Loucy (cell line): ENCODE measurements at regions not wholly inside any gene's neighbourhood (a gene's known extent, or its start where the extent isn't known, plus 50 kb on each side); places are given as distances from the start of the nearest gene placed in this dataset.

ENCODE experiments used
- H2AFZ ChIP-seq: fragments of 200-600 bp; sonication (generic); 2 replicates; pipeline ENCODE4 v1.6.0; 2016; ENCODE audit warnings: antibody characterized with exemption, mild to moderate bottlenecking, low read length, moderate library complexity
- H3F3A ChIP-seq: fragments of 200-600 bp; 2 replicates; pipeline ENCODE4 v1.6.0; 2016; ENCODE audit warnings: antibody characterized with exemption, low read depth, mild to moderate bottlenecking
- H3K27me3 ChIP-seq: fragments of 200-600 bp; sonication (generic); 2 replicates; pipeline ENCODE4 v1.6.1; 2014; ENCODE audit warnings: low read length, mild to moderate bottlenecking; ENCODE audit not compliant: insufficient read depth, poor library complexity, severe bottlenecking
- H3K36me3 ChIP-seq: fragments of 200-600 bp; sonication (generic); 2 replicates; pipeline ENCODE4 v1.6.1; 2016; ENCODE audit warnings: low read length; ENCODE audit not compliant: insufficient read depth
- H3K4me1 ChIP-seq: fragments of 200-600 bp; sonication (generic); 2 replicates; pipeline ENCODE4 v1.5.1; 2014; ENCODE audit warnings: low read length, mild to moderate bottlenecking; ENCODE audit not compliant: insufficient read depth, poor library complexity, severe bottlenecking
- H3K4me2 ChIP-seq: fragments of 200-600 bp; sonication (generic); 2 replicates; pipeline ENCODE4 v1.6.0; 2014; ENCODE audit warnings: antibody characterized with exemption, low read length, low read depth, mild to moderate bottlenecking; ENCODE audit not compliant: poor library complexity, severe bottlenecking
- H3K4me3 ChIP-seq: fragments of 200-600 bp; sonication (generic); 2 replicates; pipeline ENCODE4 v1.5.1; 2014; ENCODE audit warnings: low read length, mild to moderate bottlenecking, mixed read lengths; ENCODE audit not compliant: poor library complexity, severe bottlenecking
- H3K79me2 ChIP-seq: fragments of 200-600 bp; sonication (generic); 2 replicates; pipeline ENCODE4 v1.6.1; 2014; ENCODE audit warnings: low read length; ENCODE audit not compliant: insufficient read depth
- H3K9ac ChIP-seq: fragments of 200-600 bp; sonication (generic); 2 replicates; pipeline ENCODE4 v1.6.0; 2014; ENCODE audit warnings: mild to moderate bottlenecking, low read depth, low read length, moderate library complexity; ENCODE audit not compliant: poor library complexity, severe bottlenecking
- H3K9me2 ChIP-seq: fragments of 200-600 bp; sonication (generic); replicated peaks from 2 replicates; pipeline ENCODE4 v1.6.1; 2016; ENCODE audit warnings: low read depth, low read length, mixed read lengths
- H3K9me3 ChIP-seq: fragments of 200-600 bp; sonication (generic); 2 replicates; pipeline ENCODE4 v1.6.1; 2014; ENCODE audit warnings: mild to moderate bottlenecking, antibody characterized with exemption, low read length, low read depth; ENCODE audit not compliant: insufficient read depth
- H4K20me1 ChIP-seq: fragments of 200-600 bp; sonication (generic); 2 replicates; pipeline ENCODE4 v1.6.0; 2014; ENCODE audit warnings: antibody characterized with exemption, low read length, mild to moderate bottlenecking; ENCODE audit not compliant: insufficient read depth, poor library complexity, severe bottlenecking
- CTCF ChIP-seq: fragments of 200-600 bp; sonication (generic); conservative IDR thresholded peaks from 2 replicates; pipeline ENCODE4 v1.5.1; 2014; ENCODE audit warnings: mild to moderate bottlenecking, antibody characterized with exemption, low read length
- EZH2phosphoT487 ChIP-seq: fragments of 200-600 bp; IDR thresholded peaks from 2 replicates; pipeline ENCODE4 v1.6.1; 2018; ENCODE audit warnings: antibody characterized with exemption, mild to moderate bottlenecking, moderate library complexity, borderline replicate concordance

- Histone ChIP-seq H3K4me3 (no peak overlapping the region), H3K36me3 (no peaks in the 10 kb centered on the region), H3K4me1 (no peaks in the 10 kb centered on the region), H3K9me2 (no peaks in the 10 kb centered on the region), H4K20me1 (no peaks in the 10 kb centered on the region), H2AFZ (no peak overlapping the region), H3K9ac (no peak overlapping the region), H3K27me3 (no peaks in the 10 kb centered on the region), H3K9me3 (no peaks in the 10 kb centered on the region), H3K79me2 (no peaks in the 10 kb centered on the region), H3F3A (no peaks in the 10 kb centered on the region), H3K4me2 (no peak overlapping the region)
- TF ChIP-seq CTCF (no peak), EZH2phosphoT487 (no peak)
Measured at GRCh38 chr6:145147981-145148749, 587.2 kb downstream of the EPM2A start.

- Histone ChIP-seq H3K4me3 (no peak overlapping the region), H3K4me1 (no peaks in the 10 kb centered on the region), H3K4me2 (no peak overlapping the region), H3K27me3 (no peaks in the 10 kb centered on the region), H3K9me2 (no peaks in the 10 kb centered on the region), H3K9me3 (no peaks in the 10 kb centered on the region), H3F3A (no peaks in the 10 kb centered on the region), H3K9ac (no peak overlapping the region), H4K20me1 (no peaks in the 10 kb centered on the region), H3K36me3 (no peaks in the 10 kb centered on the region), H2AFZ (no peak overlapping the region), H3K79me2 (no peaks in the 10 kb centered on the region)
- TF ChIP-seq CTCF (no peak), EZH2phosphoT487 (no peak)
Measured at GRCh38 chr6:145148776-145149175, 586.5 kb downstream of the EPM2A start.

GRCh38 chr6:145151624-145152023, 583.7 kb downstream of the EPM2A start:
- no peak for TF ChIP-seq EZH2phosphoT487
- Histone ChIP-seq H4K20me1 (no peaks in the 10 kb centered on the region), H3K4me1 (no peaks in the 10 kb centered on the region), H3K9ac (no peak overlapping the region), H3K79me2 (no peaks in the 10 kb centered on the region), H3K27me3 (no peaks in the 10 kb centered on the region), H3K9me3 (no peaks in the 10 kb centered on the region), H3K9me2 (no peaks in the 10 kb centered on the region), H3K4me2 (no peak overlapping the region), H3K4me3 (no peak overlapping the region), H3K36me3 (no peaks in the 10 kb centered on the region), H3F3A (no peaks in the 10 kb centered on the region), H2AFZ (no peak overlapping the region)

GRCh38 chr6:145153495-145153894, 581.8 kb downstream of the EPM2A start:
- Histone ChIP-seq H3K4me3 (no peak overlapping the region), H3K79me2 (no peaks in the 10 kb centered on the region), H3F3A (no peaks in the 10 kb centered on the region), H3K4me2 (no peak overlapping the region), H3K27me3 (no peaks in the 10 kb centered on the region), H2AFZ (no peak overlapping the region), H3K9me3 (no peaks in the 10 kb centered on the region; the same call in 1 of the 2 replicates), H3K9ac (no peak overlapping the region), H3K9me2 (no peaks in the 10 kb centered on the region), H3K4me1 (no peaks in the 10 kb centered on the region), H4K20me1 (no peaks in the 10 kb centered on the region), H3K36me3 (no peaks in the 10 kb centered on the region)
- TF ChIP-seq EZH2phosphoT487 = no peak
- no peak for TF ChIP-seq CTCF
